ENCODE measurements at regions not wholly inside any gene's neighbourhood (a gene's known extent, or its start where the extent isn't known, plus 50 kb on each side); places are given as distances from the start of the nearest gene placed in this dataset.

- no peak overlapping the region for H3K27ac ChIP-seq (ENCODE audit: low read depth, low read length, poor library complexity, severe bottlenecking)
- H3K27me3 ChIP-seq (ENCODE audit: insufficient read depth, low read length) = peaks cover 6% of the 10 kb centered on the region
- no peaks in the 10 kb centered on the region; the same call in 1 of the 2 replicates for H3K9me2 ChIP-seq (ENCODE audit: low read depth, low read length)
- H3K4me1 ChIP-seq (ENCODE audit: insufficient read depth, low read length, severe bottlenecking) = no peaks in the 10 kb centered on the region
- no peak overlapping the region for H3K4me3 ChIP-seq (ENCODE audit: low read depth, low read length, poor library complexity, severe bottlenecking)
- H3K9ac ChIP-seq (ENCODE audit: low read length) = no peak overlapping the region
- H4K20me1 ChIP-seq (ENCODE audit: insufficient read depth, low read length) = no peaks in the 10 kb centered on the region
- H3K36me3 ChIP-seq (ENCODE audit: insufficient read depth, low read length) = no peaks in the 10 kb centered on the region
- no peaks in the 10 kb centered on the region for H3K9me3 ChIP-seq (ENCODE audit: low read length)
- no peaks in the 10 kb centered on the region for H3K79me2 ChIP-seq (ENCODE audit: insufficient read depth, low read length)
- H3K4me2 ChIP-seq (ENCODE audit: low read length) = no peak overlapping the region
- no peaks in the 10 kb centered on the region for H3F3A ChIP-seq (ENCODE audit: insufficient read depth, low read length)
- H2AFZ ChIP-seq (ENCODE audit: low read length) = no peak overlapping the region
- TF ChIP-seq CTCF (IDR thresholded peaks at IDR 0.05; ENCODE audit: low read length) = no peak
These were observed 99.1 kb upstream of the SEC61G start for GRCh38 chr7:54858008-54858692.

- H3K9me3 ChIP-seq (ENCODE audit: low read length) = no peaks in the 10 kb centered on the region
- H3K4me3 ChIP-seq (ENCODE audit: low read depth, low read length, poor library complexity, severe bottlenecking) = no peak overlapping the region
- no peaks in the 10 kb centered on the region for H3F3A ChIP-seq (ENCODE audit: insufficient read depth, low read length)
- H3K4me1 ChIP-seq (ENCODE audit: insufficient read depth, low read length, severe bottlenecking) = no peaks in the 10 kb centered on the region
- H2AFZ ChIP-seq (ENCODE audit: low read length) = no peak overlapping the region
- peaks cover 6% of the 10 kb centered on the region for H3K27me3 ChIP-seq (ENCODE audit: insufficient read depth, low read length)
- no peaks in the 10 kb centered on the region for H3K79me2 ChIP-seq (ENCODE audit: insufficient read depth, low read length)
- TF ChIP-seq EZH2 (IDR thresholded peaks at IDR 0.05; ENCODE audit: borderline replicate concordance, low read length) = no peak
- TF ChIP-seq CTCF (IDR thresholded peaks at IDR 0.05; ENCODE audit: low read length) = no peak
- no peak overlapping the region for H3K27ac ChIP-seq (ENCODE audit: low read depth, low read length, poor library complexity, severe bottlenecking)
- H3K9ac ChIP-seq (ENCODE audit: low read length) = no peak overlapping the region
- H3K36me3 ChIP-seq (ENCODE audit: insufficient read depth, low read length) = no peaks in the 10 kb centered on the region
- H3K4me2 ChIP-seq (ENCODE audit: low read length) = no peak overlapping the region
- H4K20me1 ChIP-seq (ENCODE audit: insufficient read depth, low read length) = no peaks in the 10 kb centered on the region
- H3K9me2 ChIP-seq (ENCODE audit: low read depth, low read length) = no peaks in the 10 kb centered on the region; the same call in 1 of the 2 replicates
These were observed 100.1 kb upstream of the SEC61G start for GRCh38 chr7:54859066-54859465.

GRCh38 chr7:54859545-54859944 lies 100.5 kb upstream of the SEC61G start:
- TF ChIP-seq CTCF (IDR thresholded peaks at IDR 0.05; ENCODE audit: low read length) = no peak
- H3K4me3 ChIP-seq (ENCODE audit: low read depth, low read length, poor library complexity, severe bottlenecking) = no peak overlapping the region
- H3K36me3 ChIP-seq (ENCODE audit: insufficient read depth, low read length) = no peaks in the 10 kb centered on the region
- no peak overlapping the region for H3K9ac ChIP-seq (ENCODE audit: low read length)
- H3F3A ChIP-seq (ENCODE audit: insufficient read depth, low read length) = no peaks in the 10 kb centered on the region
- H3K4me1 ChIP-seq (ENCODE audit: insufficient read depth, low read length, severe bottlenecking) = no peaks in the 10 kb centered on the region
- no peak overlapping the region for H3K27ac ChIP-seq (ENCODE audit: low read depth, low read length, poor library complexity, severe bottlenecking)
- no peaks in the 10 kb centered on the region for H3K9me3 ChIP-seq (ENCODE audit: low read length)
- no peaks in the 10 kb centered on the region for H3K79me2 ChIP-seq (ENCODE audit: insufficient read depth, low read length)
- no peaks in the 10 kb centered on the region; the same call in 1 of the 2 replicates for H3K9me2 ChIP-seq (ENCODE audit: low read depth, low read length)
- no peaks in the 10 kb centered on the region for H4K20me1 ChIP-seq (ENCODE audit: insufficient read depth, low read length)
- H3K4me2 ChIP-seq (ENCODE audit: low read length) = no peak overlapping the region
- H3K27me3 ChIP-seq (ENCODE audit: insufficient read depth, low read length) = peaks cover 6% of the 10 kb centered on the region
- no peak overlapping the region for H2AFZ ChIP-seq (ENCODE audit: low read length)

Data from OCI-LY1 (cell line).